HG02981 (cell line): ENCODE measurements at regions not wholly inside any gene's neighbourhood (a gene's known extent, or its start where the extent isn't known, plus 50 kb on each side); places are given as distances from the start of the nearest gene placed in this dataset.

Experiments
- ATAC-seq: cut with Tn5 transposase; IDR thresholded peaks from one replicate; pipeline ENCODE4 v1.9.1; 2021; ENCODE audit warnings: mild to moderate bottlenecking, moderate library complexity; ENCODE audit not compliant: unreplicated experiment

DNA sequence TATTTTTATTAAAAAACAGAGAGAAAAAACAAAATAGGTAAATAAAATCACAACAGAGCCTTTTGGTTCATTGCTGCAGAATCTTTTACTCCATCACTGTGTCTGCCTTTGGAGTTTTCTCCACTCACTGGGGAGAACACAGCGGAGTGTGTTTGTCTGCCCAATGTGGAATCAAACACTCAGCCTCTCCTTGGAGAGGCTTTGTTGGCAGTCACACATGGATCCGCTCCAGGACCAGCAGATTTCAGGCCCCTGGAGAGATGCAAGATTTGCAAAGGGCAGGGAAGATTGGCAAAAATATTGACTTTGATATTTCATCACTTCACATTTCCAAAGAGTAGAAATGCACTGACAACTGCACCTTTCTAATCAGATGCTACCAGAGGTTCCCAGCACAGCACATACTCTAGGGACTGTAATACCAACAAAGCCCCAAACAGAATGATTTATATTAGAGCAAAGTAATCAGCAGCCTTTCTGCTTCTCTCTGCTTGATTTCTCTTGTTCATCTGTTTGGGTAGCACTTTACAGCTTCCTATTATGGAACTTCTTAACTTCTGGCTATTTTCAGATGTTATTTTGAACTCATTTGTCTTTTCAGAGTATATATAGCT lies 1898.8 kb upstream of the PIK3C3 start:
- no peak for ATAC-seq

DNA sequence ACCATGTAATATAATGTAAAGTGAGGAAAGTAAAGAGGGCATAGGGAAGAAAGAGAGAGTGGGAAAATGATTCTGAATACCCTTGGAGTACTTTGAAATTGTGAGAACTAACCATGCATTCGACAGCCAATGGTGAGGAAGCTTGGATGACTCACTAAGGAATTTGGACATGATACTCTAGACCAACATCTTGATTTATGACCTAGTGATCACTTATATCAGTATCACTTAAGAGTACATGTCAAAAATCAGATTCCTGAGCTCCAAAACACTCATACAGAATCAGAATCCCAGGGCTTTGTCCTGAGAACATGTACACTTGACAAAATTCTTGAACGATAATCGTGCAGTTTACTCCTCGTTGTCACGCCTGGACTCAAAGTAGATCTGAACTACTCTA lies 1899.8 kb upstream of the PIK3C3 start:
- no peak for ATAC-seq

DNA sequence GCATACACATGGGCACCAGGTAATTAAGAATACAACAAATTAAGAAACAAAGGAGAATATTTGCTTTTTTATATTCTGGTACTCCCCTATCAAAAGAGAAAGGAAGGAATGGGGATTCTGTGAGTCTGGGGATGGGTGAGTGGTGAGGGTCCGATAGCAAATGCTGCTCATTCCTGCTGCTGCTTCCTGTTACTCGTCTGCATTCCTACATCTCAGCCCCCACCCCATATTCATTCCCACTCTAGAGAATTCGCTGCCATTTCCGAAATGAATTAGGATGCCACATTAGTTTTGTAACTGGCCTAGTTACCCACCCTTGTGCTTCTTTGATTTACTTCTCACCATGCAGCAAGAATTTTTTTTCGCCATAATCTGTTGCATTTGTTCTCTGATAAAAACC lies 1905.3 kb upstream of the PIK3C3 start:
- no peak for ATAC-seq

DNA sequence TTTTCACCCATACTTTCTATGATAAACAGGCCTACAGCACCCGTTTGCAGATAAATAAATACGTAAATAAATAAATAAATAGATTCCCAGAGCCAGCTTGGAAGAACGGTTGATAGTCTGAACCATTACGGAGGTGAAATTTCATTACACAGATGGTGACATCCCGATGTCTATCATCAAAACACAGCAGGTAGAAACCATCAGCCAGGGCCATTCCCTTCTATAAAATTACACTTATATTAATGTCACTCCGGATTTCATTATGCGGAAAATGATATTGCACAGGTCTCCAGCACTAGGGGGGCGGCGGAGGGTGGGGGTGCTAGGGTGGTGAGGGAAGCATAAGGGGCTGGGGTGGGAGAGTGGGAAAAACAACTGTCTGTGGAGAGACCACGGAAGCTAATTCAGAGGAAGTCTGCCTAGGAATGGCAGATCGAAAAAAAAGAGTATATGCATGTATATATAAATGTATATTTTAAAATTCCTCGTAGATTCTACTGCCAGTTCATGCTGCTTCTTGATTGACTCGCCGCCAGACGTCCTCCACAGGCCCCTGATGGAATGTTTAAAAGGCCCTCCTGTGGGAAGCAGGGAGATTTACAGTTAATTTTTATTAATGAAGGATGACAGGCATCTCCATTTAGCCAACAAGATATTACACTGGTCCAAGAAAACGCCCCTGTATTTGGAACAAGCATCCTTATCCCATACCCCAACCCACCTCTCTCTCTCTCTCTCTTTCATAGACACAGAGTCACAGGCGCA lies 1906.0 kb upstream of the PIK3C3 start:
- no peak for ATAC-seq

DNA sequence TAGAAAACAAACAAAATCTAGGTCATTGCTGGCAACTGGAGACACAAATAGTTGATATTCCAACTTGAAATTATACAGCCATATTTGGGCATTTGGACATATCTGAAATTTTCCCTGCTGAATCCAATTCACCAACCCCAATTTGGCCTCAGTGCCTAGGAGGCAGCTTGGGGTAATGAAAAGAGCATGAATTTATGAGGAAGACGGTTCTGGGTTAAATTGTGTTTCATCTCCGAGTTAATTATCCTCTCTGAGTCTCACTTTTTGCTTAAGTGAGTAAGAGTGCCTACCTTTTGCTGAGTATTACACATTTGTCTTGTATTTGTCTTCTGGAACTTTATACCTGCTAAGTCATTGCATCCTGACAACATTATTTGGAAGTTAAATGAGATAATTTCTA lies 1906.8 kb upstream of the PIK3C3 start:
- no peak for ATAC-seq

DNA sequence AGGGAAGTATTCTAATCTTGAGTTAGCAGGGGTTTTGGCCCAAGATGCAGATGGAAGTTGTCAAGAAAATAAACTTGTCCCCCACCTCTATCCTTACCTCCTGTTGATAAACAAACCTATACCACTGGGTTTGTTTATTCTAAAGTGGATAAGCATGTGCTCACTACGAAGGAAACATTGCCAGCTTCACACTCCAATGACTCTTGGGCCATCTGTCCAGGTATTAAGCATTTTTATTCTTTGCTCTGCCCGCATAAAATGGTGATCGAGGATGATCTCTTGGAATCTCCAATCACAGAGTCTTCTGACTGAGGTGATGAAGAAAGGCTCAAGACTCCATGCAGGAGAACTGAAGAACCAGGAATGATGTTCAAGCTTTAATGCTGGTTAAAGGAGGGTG lies 1908.4 kb upstream of the PIK3C3 start:
- ATAC-seq, result no peak

DNA sequence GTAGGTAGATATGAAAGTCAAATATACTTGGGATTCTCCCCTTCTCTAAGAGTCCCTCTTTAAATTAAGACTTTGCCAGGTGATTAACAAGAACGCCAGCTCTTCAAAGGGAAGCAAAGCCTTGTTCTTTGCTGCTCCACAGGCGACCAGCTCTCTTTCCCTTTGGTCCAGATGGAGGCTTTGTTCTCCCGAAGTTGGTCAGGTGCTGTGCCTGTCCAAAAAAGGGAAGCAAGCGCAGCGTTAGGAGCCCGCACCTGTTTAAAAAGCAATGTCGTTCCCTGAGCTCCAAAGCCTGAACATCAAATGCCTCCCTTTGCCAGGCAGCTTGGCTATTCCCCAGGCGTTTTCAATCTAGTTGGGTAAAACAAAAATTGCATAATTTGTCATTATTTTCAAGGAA lies 1913.1 kb upstream of the PIK3C3 start:
- no peak for ATAC-seq

DNA sequence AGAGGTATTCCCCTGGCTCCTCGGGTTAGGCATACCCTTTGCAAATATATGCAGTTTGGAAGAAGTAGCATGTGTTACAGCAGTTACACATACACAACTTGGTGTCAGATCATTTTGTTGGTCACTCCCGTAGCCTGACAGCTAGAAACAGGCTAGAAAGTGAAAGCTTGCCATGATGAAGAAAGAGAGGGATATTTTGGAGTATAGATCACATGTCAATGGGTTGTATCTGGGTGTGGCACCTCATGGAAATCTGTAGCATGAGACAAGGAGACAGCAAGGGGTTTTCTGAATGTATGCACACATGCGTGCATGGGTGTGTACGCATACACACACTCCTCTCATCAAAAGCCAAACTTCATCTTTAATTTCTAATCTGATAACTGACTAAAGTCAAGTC lies 1914.5 kb upstream of the PIK3C3 start:
- ATAC-seq, result no peak

DNA sequence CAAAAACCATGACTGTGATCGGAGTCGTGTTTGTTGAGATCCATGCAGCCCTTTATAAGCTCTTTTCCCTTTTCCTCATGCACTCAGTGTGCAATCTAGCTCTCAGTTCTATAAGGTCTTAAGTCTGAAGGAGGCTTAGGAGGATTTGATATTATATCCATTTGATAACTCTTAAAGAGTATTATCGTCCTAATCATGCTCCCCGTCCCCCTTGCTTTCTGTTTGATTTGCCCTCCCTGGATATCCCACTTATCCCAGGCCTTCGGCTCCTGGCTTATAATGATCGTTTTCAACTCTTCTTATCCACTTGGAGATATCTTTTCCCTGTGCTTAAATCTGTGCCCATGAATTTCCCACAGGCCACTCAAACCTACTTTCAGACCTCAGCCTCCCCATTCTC lies 1917.7 kb upstream of the PIK3C3 start:
- ATAC-seq, result no peak

DNA sequence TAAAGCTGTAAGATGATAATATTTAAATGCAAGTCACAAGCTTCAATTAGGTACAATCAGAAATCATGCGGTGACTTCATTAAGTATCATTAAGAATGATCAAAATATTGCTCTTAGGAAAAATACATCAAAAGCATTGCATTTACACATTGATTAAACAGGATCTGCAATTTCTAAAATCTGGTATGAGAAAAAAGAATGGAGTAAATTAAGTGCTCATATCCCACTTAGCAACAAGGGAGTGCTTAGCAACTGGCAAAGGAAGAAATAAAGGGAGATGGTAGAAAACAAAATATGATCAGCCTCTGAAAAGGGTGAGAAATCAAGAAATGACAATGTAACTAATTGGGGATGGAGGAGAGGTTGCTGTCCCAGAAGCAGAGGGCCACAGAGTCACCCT lies 1918.2 kb upstream of the PIK3C3 start:
- no peak for ATAC-seq

DNA sequence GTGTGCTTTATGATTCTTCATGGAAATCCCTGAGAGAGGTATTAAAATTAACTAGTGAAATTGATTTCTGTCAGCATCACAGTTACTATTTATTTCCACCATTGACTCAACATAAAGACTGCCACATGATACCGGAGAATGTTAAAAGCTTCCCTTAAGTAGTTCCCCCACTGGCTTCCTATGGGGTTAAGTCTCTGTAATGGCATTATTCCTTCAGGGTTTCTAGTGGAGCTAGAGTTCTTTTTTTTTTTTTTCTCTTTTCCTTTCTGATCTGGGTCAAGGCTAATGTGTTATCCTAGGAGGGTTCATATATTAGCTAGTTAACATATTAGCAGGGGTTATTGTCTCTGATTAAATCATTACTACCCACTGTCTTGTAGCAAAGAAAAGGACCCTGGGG lies 1919.1 kb upstream of the PIK3C3 start:
- no peak for ATAC-seq

DNA sequence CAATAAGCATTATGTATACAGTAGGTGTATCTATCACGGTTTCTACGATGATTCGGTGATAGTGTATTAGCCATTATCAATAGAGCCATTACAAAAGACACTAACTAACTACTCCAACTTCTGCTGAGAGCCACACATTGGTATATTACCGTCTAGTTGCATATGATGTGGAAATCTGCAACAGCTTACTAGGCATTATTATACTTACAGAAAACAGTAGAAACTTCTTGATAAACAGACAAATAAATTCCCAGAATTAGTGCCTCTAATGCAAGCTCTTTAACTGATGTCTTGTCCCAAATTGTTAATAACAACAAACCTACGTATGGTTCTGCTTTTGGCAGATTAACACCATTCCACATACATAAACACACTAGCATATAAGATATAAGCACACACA lies 1923.0 kb upstream of the PIK3C3 start:
- ATAC-seq, result no peak

DNA sequence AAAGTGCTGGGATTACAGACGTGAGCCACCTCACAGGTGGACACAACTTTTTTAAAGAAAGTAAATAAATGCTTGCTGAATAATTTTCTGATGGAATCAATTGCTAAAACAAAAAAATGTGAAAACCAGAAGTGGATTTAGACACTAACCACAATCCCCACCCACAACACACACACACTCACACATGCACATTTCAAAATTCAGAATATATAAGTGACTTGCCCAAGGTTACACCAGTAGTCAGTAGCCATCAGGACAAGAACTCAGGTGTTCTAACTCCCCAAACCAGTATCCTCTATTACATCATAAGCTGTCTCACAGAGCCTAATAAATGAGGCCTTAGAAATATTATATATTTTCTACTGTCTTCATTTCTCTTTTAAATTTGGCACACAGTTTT lies 1923.6 kb upstream of the PIK3C3 start:
- ATAC-seq, result no peak

DNA sequence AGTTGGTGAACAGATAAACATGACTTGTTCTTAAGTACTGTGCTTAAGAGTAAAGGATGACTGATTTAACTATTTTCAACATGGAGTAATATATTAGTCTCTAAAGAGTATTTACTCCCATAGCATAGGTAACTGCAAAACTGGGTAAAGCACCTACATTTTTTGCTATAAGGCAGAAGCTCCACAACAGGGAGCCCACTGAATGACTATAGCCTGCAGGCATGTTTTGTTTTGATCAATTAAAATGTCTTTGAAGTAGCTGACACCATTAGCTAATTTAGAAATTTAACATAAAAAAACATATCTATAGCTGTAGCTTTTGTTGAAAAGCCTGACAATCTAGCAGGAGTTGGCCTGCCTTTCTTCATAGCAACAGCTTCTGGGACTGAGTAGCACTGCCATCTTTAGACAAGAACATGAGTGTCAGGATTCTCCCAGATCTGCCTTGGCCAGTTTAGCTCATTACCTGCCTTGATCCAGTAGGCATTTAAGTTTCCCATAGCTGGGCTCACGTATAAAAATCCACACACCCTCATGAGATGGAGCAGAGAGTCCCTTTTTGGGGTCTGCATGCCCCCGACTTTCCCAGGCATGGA lies 1935.1 kb upstream of the PIK3C3 start:
- ATAC-seq, result no peak

DNA sequence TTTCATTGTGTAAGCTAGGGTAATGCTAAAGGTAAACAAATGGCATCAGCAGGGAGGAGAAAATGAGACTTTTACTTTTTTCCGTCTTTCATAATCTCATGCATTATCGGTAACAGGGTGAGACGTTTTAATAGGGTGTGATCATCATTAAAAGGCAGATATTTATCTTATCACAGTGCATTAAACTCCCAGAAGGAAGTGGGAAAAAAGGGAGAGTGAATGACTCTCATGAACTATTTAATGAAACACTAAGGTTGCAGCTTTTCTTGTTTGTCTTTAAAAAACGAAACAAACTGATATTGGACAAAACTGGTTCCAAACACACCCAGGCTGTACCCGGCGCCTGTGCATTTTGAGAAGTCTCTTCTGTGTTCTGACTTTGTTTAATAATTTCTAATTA lies 1936.8 kb upstream of the PIK3C3 start:
- ATAC-seq, result no peak

DNA sequence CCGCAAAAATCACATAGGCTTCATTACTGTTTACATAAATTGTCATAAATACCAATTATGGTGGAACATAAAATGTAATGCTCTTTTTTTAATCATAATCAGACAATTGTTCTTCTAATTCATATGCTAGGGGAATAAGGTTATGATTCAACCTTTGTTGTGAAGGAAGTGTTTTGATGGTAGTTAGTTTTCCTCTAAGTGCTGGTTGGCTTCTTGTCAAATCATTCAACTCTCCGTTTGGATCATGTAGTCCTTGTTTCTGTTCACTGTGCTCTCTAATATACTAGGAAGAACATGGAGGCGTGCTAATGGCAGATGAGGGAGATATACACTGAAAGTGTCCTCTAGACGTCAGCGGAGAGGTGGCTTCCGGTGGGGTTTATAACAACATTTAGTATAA lies 1938.0 kb upstream of the PIK3C3 start:
- ATAC-seq, result no peak

DNA sequence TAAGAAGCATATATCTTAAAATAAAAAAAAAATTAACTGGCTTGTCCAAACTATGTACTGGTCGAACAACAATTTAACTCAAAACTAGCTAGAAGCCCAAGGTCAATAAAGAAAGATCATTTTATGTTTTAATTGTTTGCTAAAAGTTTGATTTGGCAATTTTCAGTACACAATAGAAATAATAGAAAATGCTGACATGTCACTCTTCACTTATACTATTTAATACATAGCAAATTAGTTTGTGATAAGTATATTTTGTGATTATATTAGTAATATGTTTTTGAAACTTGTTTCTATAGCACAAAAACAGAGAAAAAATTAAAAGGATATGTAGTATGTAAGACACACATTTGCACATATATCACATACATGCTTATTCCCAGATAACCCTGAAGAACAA lies 1938.6 kb upstream of the PIK3C3 start:
- ATAC-seq, result no peak

DNA sequence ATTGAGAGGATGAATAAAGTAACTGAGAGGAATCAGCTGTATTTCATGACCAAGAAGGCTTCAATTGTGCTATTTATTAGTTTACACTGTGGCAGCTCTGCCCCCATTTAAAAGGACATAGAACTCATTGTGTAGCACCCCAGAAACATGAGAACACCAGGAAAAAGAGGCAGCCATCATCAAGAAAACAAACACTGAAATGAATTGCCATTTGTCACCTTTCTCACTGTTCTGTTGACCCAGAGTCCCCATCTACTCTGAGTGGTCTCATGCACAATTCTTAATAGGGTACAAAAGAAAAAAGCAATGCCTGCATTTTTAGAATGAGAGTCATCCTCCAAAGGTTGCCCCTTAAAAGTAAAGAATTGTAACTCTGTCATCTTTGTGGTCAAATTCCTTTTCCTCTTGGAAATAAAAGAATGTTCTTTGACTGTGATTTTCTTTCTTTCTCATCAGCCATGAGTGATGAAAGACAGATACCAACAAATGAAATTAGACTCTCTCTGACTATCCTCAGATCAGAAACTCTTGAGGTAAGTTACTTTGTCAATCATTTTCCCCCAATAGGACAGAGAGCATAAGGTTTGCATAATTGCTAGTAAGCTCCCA lies 1941.9 kb upstream of the PIK3C3 start:
- no peak for ATAC-seq

DNA sequence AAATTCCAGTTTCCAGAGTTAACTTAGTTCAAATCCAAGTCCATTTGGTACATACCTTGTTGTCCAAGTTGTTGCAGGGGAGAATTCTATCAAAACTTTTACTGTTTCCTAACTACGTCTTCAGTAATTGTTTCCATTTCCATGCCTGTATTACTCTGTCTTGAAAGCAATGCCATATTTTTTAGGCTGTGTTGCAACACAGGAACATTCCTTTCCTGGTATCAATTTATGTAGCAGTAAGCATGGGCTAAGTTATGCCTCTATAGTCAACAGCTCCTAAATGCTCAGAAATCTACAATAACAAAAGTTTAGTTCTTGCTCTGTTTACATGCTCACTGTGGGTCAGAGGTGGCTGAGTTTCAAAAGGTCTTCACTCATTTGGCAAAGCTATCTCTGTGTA lies 1943.8 kb upstream of the PIK3C3 start:
- ATAC-seq, result no peak

DNA sequence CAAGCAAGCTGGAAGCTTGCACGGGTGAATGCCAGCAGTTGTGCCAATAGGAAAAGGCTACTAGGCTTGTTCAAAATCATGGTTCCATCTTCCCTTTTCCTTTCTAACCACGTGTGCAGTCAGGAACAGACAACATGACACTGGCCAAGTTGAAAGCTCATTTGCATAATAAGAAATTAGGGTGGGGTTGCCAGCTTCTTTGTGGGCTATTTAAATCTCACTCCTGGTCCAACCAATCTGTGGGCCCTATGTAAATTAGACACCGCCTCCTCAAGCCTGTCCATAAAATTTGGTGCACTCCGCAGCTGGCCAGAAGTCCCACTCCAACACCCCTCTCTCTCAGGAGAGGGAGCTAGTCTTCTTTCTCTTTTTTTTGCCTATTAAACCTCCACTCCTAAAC lies 1948.4 kb upstream of the PIK3C3 start:
- no peak for ATAC-seq

DNA sequence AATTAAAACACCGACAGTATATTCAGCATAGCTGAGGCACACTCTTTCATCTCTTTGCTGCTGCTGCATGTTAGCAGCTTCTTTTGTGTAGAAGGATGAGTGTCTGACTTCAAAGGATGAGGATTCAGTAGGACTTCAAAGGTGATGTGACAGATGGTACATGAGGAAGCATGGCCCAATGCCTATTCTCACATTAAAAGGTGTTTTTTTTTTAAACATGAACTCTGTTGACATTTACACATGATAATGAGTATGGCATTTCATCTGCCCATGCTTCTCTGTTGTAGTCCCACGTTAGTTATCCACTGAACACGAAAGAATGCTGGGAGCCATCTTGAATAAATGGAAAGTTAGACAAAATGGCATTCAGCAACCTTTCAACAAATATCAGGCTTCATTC lies 1950.8 kb upstream of the PIK3C3 start:
- no peak for ATAC-seq

DNA sequence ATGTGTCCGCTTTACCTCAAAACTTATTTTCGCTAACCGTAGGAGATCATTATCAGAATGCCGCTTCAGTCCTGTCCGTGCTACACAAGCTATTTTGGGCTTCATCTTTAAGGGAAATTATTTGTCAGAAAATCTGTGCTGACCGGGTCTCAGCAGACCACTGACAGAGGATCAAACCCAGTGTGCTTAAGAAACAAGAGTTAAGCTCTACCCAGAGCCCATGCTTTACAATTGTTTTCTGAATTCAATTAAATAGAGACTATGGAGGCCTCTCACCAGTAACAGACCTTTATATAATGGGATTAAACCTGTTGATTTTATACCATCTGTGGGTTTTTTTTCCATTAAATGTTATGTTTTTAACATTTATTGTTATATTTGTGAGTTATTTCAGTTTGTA lies 1956.7 kb upstream of the PIK3C3 start:
- ATAC-seq, result no peak
